ENCODE measurements at regions not wholly inside any gene's neighbourhood (a gene's known extent, or its start where the extent isn't known, plus 50 kb on each side); places are given as distances from the start of the nearest gene placed in this dataset.

- TF ChIP-seq CTCF (IDR thresholded peaks at IDR 0.05; ENCODE audit: low read length) (no peak), EZH2 (IDR thresholded peaks at IDR 0.05; ENCODE audit: borderline replicate concordance, low read length) (no peak)
Observed at GRCh38 chr2:239729681-239730566, 295.2 kb downstream of the NDUFA10 start.

All from OCI-LY1 (cell line).